ENCODE measurements at regions not wholly inside any gene's neighbourhood (a gene's known extent, or its start where the extent isn't known, plus 50 kb on each side); places are given as distances from the start of the nearest gene placed in this dataset.

GRCh38 chr4:63316633-63317032, 1092.6 kb downstream of the TECRL start:
- POLR2A ChIA-PET: interaction anchor here in 1 of 2 donors (0.6 kb wide), 1 partner anchor 11 kb away, joined by 4 read pairs; no protein-coding TSS in a partner anchor
- CTCF ChIA-PET: interaction anchor here in 1 of 2 donors (0.6 kb wide), 1 partner anchor 62 kb away, joined by 3 read pairs; no protein-coding TSS in a partner anchor
- Histone ChIP-seq H3K27ac (ENCODE audit: low read length) (no peak overlapping the region), H3K27me3 (replicated peaks in 1 of 2; ENCODE audit: control insufficient read depth in 2 of 2, extremely low read depth in 1 of 2, insufficient read depth in 2 of 2, low read length in 1 of 2) (no peaks in the 10 kb centered on the region), H3K9me3 (peaks cover 2% of the 10 kb centered on the region), H3K4me3 (ENCODE audit: control insufficient read depth in 1 of 2, extremely low read depth in 1 of 2, low read length in 1 of 2) (no peak overlapping the region), H3K36me3 (ENCODE audit: control insufficient read depth in 2 of 2, extremely low read depth in 1 of 2, insufficient read depth in 1 of 2, low read length in 1 of 2) (no peaks in the 10 kb centered on the region), H3K4me1 (ENCODE audit: control insufficient read depth in 1 of 2, extremely low read depth in 1 of 2, insufficient read depth in 2 of 2, low read length in 2 of 2) (no peaks in the 10 kb centered on the region)
- Mint-ChIP-seq H3K27ac (no peak overlapping the region), H3K27me3 (no peaks in the 10 kb centered on the region), H3K4me1 (no peaks in the 10 kb centered on the region), H3K4me3 (no peak overlapping the region), H3K9me3 (peaks cover 6 to 10% (median 7%) of the 10 kb centered on the region in 3 donors), H3K36me3 (no peaks in the 10 kb centered on the region)
- no peak for DNase-seq
- no CpG with 5 or more reads among the region's 1 CpG for WGBS (ENCODE audit: insufficient coverage)
- ATAC-seq (replicated peaks in 1 of 4): no peak

- no peak for ATAC-seq (replicated peaks in 1 of 4)
- H3K4me1 Mint-ChIP-seq: no peaks in the 10 kb centered on the region
- POLR2A ChIA-PET: no interaction called here
- peaks cover 7 to 12% (median 9%) of the 10 kb centered on the region in 3 donors for H3K9me3 Mint-ChIP-seq
- no peaks in the 10 kb centered on the region for H3K36me3 Mint-ChIP-seq
- Histone ChIP-seq H3K4me3 (ENCODE audit: control insufficient read depth in 1 of 2, extremely low read depth in 1 of 2, low read length in 1 of 2) (no peak overlapping the region), H3K27ac (ENCODE audit: low read length) (no peak overlapping the region), H3K4me1 (ENCODE audit: control insufficient read depth in 1 of 2, extremely low read depth in 1 of 2, insufficient read depth in 2 of 2, low read length in 2 of 2) (no peaks in the 10 kb centered on the region), H3K27me3 (replicated peaks in 1 of 2; ENCODE audit: control insufficient read depth in 2 of 2, extremely low read depth in 1 of 2, insufficient read depth in 2 of 2, low read length in 1 of 2) (no peaks in the 10 kb centered on the region), H3K9me3 (peaks cover 2% of the 10 kb centered on the region), H3K36me3 (ENCODE audit: control insufficient read depth in 2 of 2, extremely low read depth in 1 of 2, insufficient read depth in 1 of 2, low read length in 1 of 2) (no peaks in the 10 kb centered on the region)
- no peak overlapping the region for H3K4me3 Mint-ChIP-seq
- DNase-seq: no peak
- CTCF ChIA-PET: no interaction called here
- H3K27me3 Mint-ChIP-seq: no peaks in the 10 kb centered on the region
- WGBS (ENCODE audit: insufficient coverage): no CpG with 5 or more reads among the region's 2 CpGs
- H3K27ac Mint-ChIP-seq: no peak overlapping the region
These were observed 1093.6 kb downstream of the TECRL start for GRCh38 chr4:63315651-63316050.

GRCh38 chr4:63308697-63309096, 1100.6 kb downstream of the TECRL start:
- peaks cover 4 to 17% (median 12%) of the 10 kb centered on the region in 3 donors for H3K9me3 Mint-ChIP-seq
- H3K27me3 Mint-ChIP-seq: no peaks in the 10 kb centered on the region
- ATAC-seq (replicated peaks in 1 of 4): no peak
- DNase-seq: no peak
- H3K4me3 Mint-ChIP-seq: no peak overlapping the region
- ChIA-PET POLR2A (no interaction called here), CTCF (no interaction called here)
- no peaks in the 10 kb centered on the region for H3K36me3 ChIP-seq (ENCODE audit: control insufficient read depth in 2 of 2, extremely low read depth in 1 of 2, insufficient read depth in 1 of 2, low read length in 1 of 2)
- peaks cover 2% of the 10 kb centered on the region for H3K9me3 ChIP-seq
- no peak overlapping the region for H3K27ac Mint-ChIP-seq
- no peak overlapping the region for H3K4me3 ChIP-seq (ENCODE audit: control insufficient read depth in 1 of 2, extremely low read depth in 1 of 2, low read length in 1 of 2)
- H3K4me1 Mint-ChIP-seq: no peaks in the 10 kb centered on the region
- no peaks in the 10 kb centered on the region for H3K4me1 ChIP-seq (ENCODE audit: control insufficient read depth in 1 of 2, extremely low read depth in 1 of 2, insufficient read depth in 2 of 2, low read length in 2 of 2)
- H3K27ac ChIP-seq (ENCODE audit: low read length): no peak overlapping the region
- no peaks in the 10 kb centered on the region for H3K36me3 Mint-ChIP-seq
- H3K27me3 ChIP-seq (replicated peaks in 1 of 2; ENCODE audit: control insufficient read depth in 2 of 2, extremely low read depth in 1 of 2, insufficient read depth in 2 of 2, low read length in 1 of 2): no peaks in the 10 kb centered on the region

GRCh38 chr4:63302792-63303191, 1106.5 kb downstream of the TECRL start:
- Mint-ChIP-seq H3K27me3 (no peaks in the 10 kb centered on the region), H3K27ac (no peak overlapping the region), H3K4me3 (no peak overlapping the region), H3K36me3 (no peaks in the 10 kb centered on the region), H3K9me3 (peaks cover 0 to 11% (median 6%) of the 10 kb centered on the region in 3 donors), H3K4me1 (no peaks in the 10 kb centered on the region)
- Histone ChIP-seq H3K4me3 (ENCODE audit: control insufficient read depth in 1 of 2, extremely low read depth in 1 of 2, low read length in 1 of 2) (no peak overlapping the region), H3K27ac (ENCODE audit: low read length) (no peak overlapping the region), H3K9me3 (peaks cover 4% of the 10 kb centered on the region), H3K27me3 (replicated peaks in 1 of 2; ENCODE audit: control insufficient read depth in 2 of 2, extremely low read depth in 1 of 2, insufficient read depth in 2 of 2, low read length in 1 of 2) (no peaks in the 10 kb centered on the region), H3K36me3 (ENCODE audit: control insufficient read depth in 2 of 2, extremely low read depth in 1 of 2, insufficient read depth in 1 of 2, low read length in 1 of 2) (no peaks in the 10 kb centered on the region), H3K4me1 (ENCODE audit: control insufficient read depth in 1 of 2, extremely low read depth in 1 of 2, insufficient read depth in 2 of 2, low read length in 2 of 2) (no peaks in the 10 kb centered on the region)
- ChIA-PET POLR2A (no interaction called here), CTCF (no interaction called here)
- no peak for DNase-seq
- ATAC-seq (replicated peaks in 1 of 4): no peak
- no CpG with 5 or more reads among the region's 1 CpG for WGBS (ENCODE audit: insufficient coverage)

GRCh38 chr4:63302078-63302477, 1107.2 kb downstream of the TECRL start:
- ATAC-seq (replicated peaks in 1 of 4): no peak
- no peak overlapping the region for H3K4me3 ChIP-seq (ENCODE audit: control insufficient read depth in 1 of 2, extremely low read depth in 1 of 2, low read length in 1 of 2)
- no peaks in the 10 kb centered on the region for H3K4me1 Mint-ChIP-seq
- ChIA-PET CTCF (no interaction called here), POLR2A (no interaction called here)
- H3K27me3 ChIP-seq (replicated peaks in 1 of 2; ENCODE audit: control insufficient read depth in 2 of 2, extremely low read depth in 1 of 2, insufficient read depth in 2 of 2, low read length in 1 of 2): no peaks in the 10 kb centered on the region
- no peak overlapping the region for H3K4me3 Mint-ChIP-seq
- no peaks in the 10 kb centered on the region for H3K4me1 ChIP-seq (ENCODE audit: control insufficient read depth in 1 of 2, extremely low read depth in 1 of 2, insufficient read depth in 2 of 2, low read length in 2 of 2)
- H3K27ac ChIP-seq (ENCODE audit: low read length): no peak overlapping the region
- no peaks in the 10 kb centered on the region for H3K36me3 Mint-ChIP-seq
- no peaks in the 10 kb centered on the region for H3K27me3 Mint-ChIP-seq
- H3K9me3 ChIP-seq: peaks cover 2% of the 10 kb centered on the region
- no peak for DNase-seq
- no peaks in the 10 kb centered on the region for H3K36me3 ChIP-seq (ENCODE audit: control insufficient read depth in 2 of 2, extremely low read depth in 1 of 2, insufficient read depth in 1 of 2, low read length in 1 of 2)
- no CpG with 5 or more reads among the region's 1 CpG for WGBS (ENCODE audit: insufficient coverage)
- no peak overlapping the region for H3K27ac Mint-ChIP-seq
- peaks cover 0 to 15% (median 8%) of the 10 kb centered on the region in 3 donors for H3K9me3 Mint-ChIP-seq

- Histone ChIP-seq H3K27me3 (replicated peaks in 1 of 2; ENCODE audit: control insufficient read depth in 2 of 2, extremely low read depth in 1 of 2, insufficient read depth in 2 of 2, low read length in 1 of 2) (no peaks in the 10 kb centered on the region), H3K4me3 (ENCODE audit: control insufficient read depth in 1 of 2, extremely low read depth in 1 of 2, low read length in 1 of 2) (no peak overlapping the region), H3K36me3 (ENCODE audit: control insufficient read depth in 2 of 2, extremely low read depth in 1 of 2, insufficient read depth in 1 of 2, low read length in 1 of 2) (no peaks in the 10 kb centered on the region), H3K27ac (ENCODE audit: low read length) (no peak overlapping the region), H3K4me1 (ENCODE audit: control insufficient read depth in 1 of 2, extremely low read depth in 1 of 2, insufficient read depth in 2 of 2, low read length in 2 of 2) (no peaks in the 10 kb centered on the region), H3K9me3 (peaks cover 2% of the 10 kb centered on the region)
- no peaks in the 10 kb centered on the region for H3K36me3 Mint-ChIP-seq
- no peak for DNase-seq
- ChIA-PET CTCF (interaction anchor here in 1 of 2 donors (0.7 kb wide), 1 partner anchor 10 kb away, joined by 3 read pairs; no protein-coding TSS in a partner anchor), POLR2A (no interaction called here)
- no peak overlapping the region for H3K4me3 Mint-ChIP-seq
- no peaks in the 10 kb centered on the region for H3K27me3 Mint-ChIP-seq
- no peaks in the 10 kb centered on the region for H3K4me1 Mint-ChIP-seq
- H3K9me3 Mint-ChIP-seq: peaks cover 0 to 17% (median 7%) of the 10 kb centered on the region in 3 donors
- no peak for ATAC-seq (replicated peaks in 1 of 4)
- WGBS (ENCODE audit: insufficient coverage): no CpG with 5 or more reads among the region's 1 CpG
- no peak overlapping the region for H3K27ac Mint-ChIP-seq
These were observed 1112.5 kb downstream of the TECRL start for GRCh38 chr4:63296773-63297172.

- ChIA-PET CTCF (no interaction called here), POLR2A (no interaction called here)
- Histone ChIP-seq H3K27me3 (replicated peaks in 1 of 2; ENCODE audit: control insufficient read depth in 2 of 2, extremely low read depth in 1 of 2, insufficient read depth in 2 of 2, low read length in 1 of 2) (no peaks in the 10 kb centered on the region), H3K4me1 (ENCODE audit: control insufficient read depth in 1 of 2, extremely low read depth in 1 of 2, insufficient read depth in 2 of 2, low read length in 2 of 2) (no peaks in the 10 kb centered on the region), H3K36me3 (ENCODE audit: control insufficient read depth in 2 of 2, extremely low read depth in 1 of 2, insufficient read depth in 1 of 2, low read length in 1 of 2) (no peaks in the 10 kb centered on the region), H3K4me3 (ENCODE audit: control insufficient read depth in 1 of 2, extremely low read depth in 1 of 2, low read length in 1 of 2) (no peak overlapping the region), H3K9me3 (no peaks in the 10 kb centered on the region), H3K27ac (ENCODE audit: low read length) (no peak overlapping the region)
- H3K27me3 Mint-ChIP-seq: no peaks in the 10 kb centered on the region
- H3K27ac Mint-ChIP-seq: no peak overlapping the region
- H3K4me3 Mint-ChIP-seq: no peak overlapping the region
- ATAC-seq (replicated peaks in 1 of 4) (no peak), DNase-seq (no peak)
- WGBS (ENCODE audit: insufficient coverage): 74% methylated on average over 3 of the region's 4 CpGs
- peaks cover 18 to 29% (median 29%) of the 10 kb centered on the region in 3 donors for H3K9me3 Mint-ChIP-seq
- no peaks in the 10 kb centered on the region for H3K36me3 Mint-ChIP-seq
- H3K4me1 Mint-ChIP-seq: no peaks in the 10 kb centered on the region
These were observed 1133.8 kb downstream of the TECRL start for GRCh38 chr4:63275491-63275890.
